Suprapubic skin (tissue), 4 donors: ENCODE measurements at regions not wholly inside any gene's neighbourhood (a gene's known extent, or its start where the extent isn't known, plus 50 kb on each side); places are given as distances from the start of the nearest gene placed in this dataset.

ENCODE experiments used
- DNase-seq, 2 donors: peaks; one replicate each; pipeline ENCODE4 v3.0.0-alpha.2; 2019; ENCODE audit warnings: low spot score in 2 of 2
- H3K27ac ChIP-seq: fragments of 200-600 bp; sonication (generic); one replicate; pipeline ENCODE4 v1.5.1; 2019
- H3K27me3 ChIP-seq: fragments of 200-600 bp; sonication (generic); one replicate; pipeline ENCODE4 v1.5.1; 2019
- H3K36me3 ChIP-seq: fragments of 200-600 bp; sonication (generic); one replicate; pipeline ENCODE4 v1.5.1; 2019
- H3K4me1 ChIP-seq: fragments of 200-600 bp; sonication (generic); one replicate; pipeline ENCODE4 v1.5.1; 2019
- H3K4me3 ChIP-seq: fragments of 200-600 bp; sonication (generic); one replicate; pipeline ENCODE4 v1.5.1; 2019; ENCODE audit warnings: mild to moderate bottlenecking
- H3K9me3 ChIP-seq: fragments of 200-600 bp; sonication (generic); one replicate; pipeline ENCODE4 v1.5.1; 2019
- CTCF ChIP-seq, 2 donors: fragments of 200-600 bp in 1 of 2; fragments of 450-650 bp in 1 of 2; sonication (generic) in 1 of 2; IDR thresholded peaks; one replicate each; pipeline ENCODE4 v1.5.1; 2016 to 2019; ENCODE audit warnings: antibody characterized with exemption in 2 of 2, mild to moderate bottlenecking in 1 of 2, moderate library complexity in 1 of 2
- EP300 ChIP-seq: sonication (generic); formaldehyde crosslinking; IDR thresholded peaks from one replicate; pipeline ENCODE4 v1.6.1; 2017; ENCODE audit warnings: antibody characterized with exemption
- POLR2A ChIP-seq, 2 donors: fragments of 450-650 bp; IDR thresholded peaks; one replicate each; pipeline ENCODE4 v1.6.1; 2017; ENCODE audit warnings: antibody characterized with exemption in 2 of 2, mild to moderate bottlenecking in 2 of 2, moderate library complexity in 2 of 2
- POLR2AphosphoS5 ChIP-seq, 3 donors: sonication (generic); formaldehyde crosslinking; IDR thresholded peaks; one replicate each; pipeline ENCODE4 v1.6.1; 2017; ENCODE audit warnings: antibody characterized with exemption in 3 of 3
- WGBS: methylation state at CpG from one replicate; pipeline ENCODE4 v1.1.5; 2018; 5-methylcytosine and 5-hydroxymethylcytosine counted together

GRCh38 chr13:73551736-73552135 lies 492.9 kb downstream of the KLF5 start:
- peaks cover 20% of the 10 kb centered on the region for H3K4me1 ChIP-seq
- WGBS: 90% methylated on average over 2 of the region's 2 CpGs

GRCh38 chr13:73549717-73550116 lies 490.9 kb downstream of the KLF5 start:
- H3K9me3 ChIP-seq: no peaks in the 10 kb centered on the region
- no peak for DNase-seq
- TF ChIP-seq CTCF (IDR thresholded peaks at IDR 0.05): no peak
- no peak for TF ChIP-seq POLR2AphosphoS5 (IDR thresholded peaks at IDR 0.05)
- TF ChIP-seq POLR2A (IDR thresholded peaks at IDR 0.05): no peak
- TF ChIP-seq EP300: no peak
- H3K4me1 ChIP-seq: peaks cover 19% of the 10 kb centered on the region
- no peak overlapping the region for H3K27ac ChIP-seq
- no peak overlapping the region for H3K4me3 ChIP-seq
- no peaks in the 10 kb centered on the region for H3K36me3 ChIP-seq
- H3K27me3 ChIP-seq: no peaks in the 10 kb centered on the region
- 34% methylated on average over 3 of the region's 3 CpGs for WGBS

More at GRCh38 chr13:73551736-73552135, 492.9 kb downstream of the KLF5 start:
- Histone ChIP-seq H3K27ac (no peak overlapping the region), H3K9me3 (no peaks in the 10 kb centered on the region), H3K27me3 (no peaks in the 10 kb centered on the region), H3K4me3 (no peak overlapping the region), H3K36me3 (no peaks in the 10 kb centered on the region)
- TF ChIP-seq CTCF (IDR thresholded peaks at IDR 0.05): no peak
- no peak for TF ChIP-seq POLR2AphosphoS5 (IDR thresholded peaks at IDR 0.05)
- TF ChIP-seq POLR2A (IDR thresholded peaks at IDR 0.05): no peak
- TF ChIP-seq EP300: no peak
- DNase-seq: no peak

- Histone ChIP-seq H3K27ac (no peak overlapping the region), H3K4me3 (no peak overlapping the region), H3K27me3 (no peaks in the 10 kb centered on the region), H3K9me3 (no peaks in the 10 kb centered on the region), H3K36me3 (no peaks in the 10 kb centered on the region), H3K4me1 (peaks cover 19% of the 10 kb centered on the region)
- WGBS: 70% methylated on average over 2 of the region's 2 CpGs
- TF ChIP-seq CTCF (IDR thresholded peaks at IDR 0.05) (no peak), POLR2AphosphoS5 (IDR thresholded peaks at IDR 0.05) (no peak), EP300 (no peak), POLR2A (IDR thresholded peaks at IDR 0.05) (no peak)
- DNase-seq: no peak
These were observed 489.6 kb downstream of the KLF5 start for GRCh38 chr13:73548449-73548848.

GRCh38 chr13:73547239-73547638 lies 488.4 kb downstream of the KLF5 start:
- DNase-seq: no peak
- Histone ChIP-seq H3K36me3 (no peaks in the 10 kb centered on the region), H3K9me3 (no peaks in the 10 kb centered on the region), H3K4me3 (no peak overlapping the region), H3K27ac (no peak overlapping the region), H3K27me3 (no peaks in the 10 kb centered on the region), H3K4me1 (peaks cover 27% of the 10 kb centered on the region)
- TF ChIP-seq CTCF (IDR thresholded peaks at IDR 0.05) (no peak), POLR2AphosphoS5 (IDR thresholded peaks at IDR 0.05) (no peak), EP300 (no peak), POLR2A (IDR thresholded peaks at IDR 0.05) (no peak)
- 38% methylated on average over 1 of the region's 1 CpG for WGBS

- Histone ChIP-seq H3K4me3 (no peak overlapping the region), H3K27ac (no peak overlapping the region), H3K9me3 (no peaks in the 10 kb centered on the region), H3K36me3 (no peaks in the 10 kb centered on the region), H3K27me3 (no peaks in the 10 kb centered on the region), H3K4me1 (peaks cover 23% of the 10 kb centered on the region)
- no peak for DNase-seq
- TF ChIP-seq EP300 (no peak), CTCF (IDR thresholded peaks at IDR 0.05) (no peak), POLR2AphosphoS5 (IDR thresholded peaks at IDR 0.05) (no peak), POLR2A (IDR thresholded peaks at IDR 0.05) (no peak)
- 97% methylated on average over 1 of the region's 1 CpG for WGBS
These were observed 485.4 kb downstream of the KLF5 start for GRCh38 chr13:73544175-73544574.
